ENCODE measurements at regions not wholly inside any gene's neighbourhood (a gene's known extent, or its start where the extent isn't known, plus 50 kb on each side); places are given as distances from the start of the nearest gene placed in this dataset.

DNA sequence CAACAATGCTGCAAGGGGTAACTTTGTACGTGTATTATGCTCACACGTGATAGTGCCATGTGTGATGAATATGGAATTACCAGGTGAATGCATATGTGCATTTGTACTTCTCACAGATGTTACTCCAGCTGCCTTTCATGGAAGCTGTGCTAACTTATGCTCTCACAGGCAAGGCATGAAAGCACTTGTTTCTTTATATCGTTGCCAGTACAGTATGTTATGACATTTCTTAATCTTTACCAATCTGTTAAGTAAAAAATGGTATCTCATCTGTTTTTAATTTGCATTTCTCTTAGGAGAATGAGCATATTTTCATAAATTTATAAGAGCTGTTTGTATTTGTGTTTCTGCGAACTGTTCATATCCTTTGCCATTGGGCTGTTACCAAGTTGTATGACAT is 311.8 kb upstream of the DMRT1 start:
- no peak for TF ChIP-seq EZH2 (IDR thresholded peaks at IDR 0.05)
- TF ChIP-seq, protein P1, sequence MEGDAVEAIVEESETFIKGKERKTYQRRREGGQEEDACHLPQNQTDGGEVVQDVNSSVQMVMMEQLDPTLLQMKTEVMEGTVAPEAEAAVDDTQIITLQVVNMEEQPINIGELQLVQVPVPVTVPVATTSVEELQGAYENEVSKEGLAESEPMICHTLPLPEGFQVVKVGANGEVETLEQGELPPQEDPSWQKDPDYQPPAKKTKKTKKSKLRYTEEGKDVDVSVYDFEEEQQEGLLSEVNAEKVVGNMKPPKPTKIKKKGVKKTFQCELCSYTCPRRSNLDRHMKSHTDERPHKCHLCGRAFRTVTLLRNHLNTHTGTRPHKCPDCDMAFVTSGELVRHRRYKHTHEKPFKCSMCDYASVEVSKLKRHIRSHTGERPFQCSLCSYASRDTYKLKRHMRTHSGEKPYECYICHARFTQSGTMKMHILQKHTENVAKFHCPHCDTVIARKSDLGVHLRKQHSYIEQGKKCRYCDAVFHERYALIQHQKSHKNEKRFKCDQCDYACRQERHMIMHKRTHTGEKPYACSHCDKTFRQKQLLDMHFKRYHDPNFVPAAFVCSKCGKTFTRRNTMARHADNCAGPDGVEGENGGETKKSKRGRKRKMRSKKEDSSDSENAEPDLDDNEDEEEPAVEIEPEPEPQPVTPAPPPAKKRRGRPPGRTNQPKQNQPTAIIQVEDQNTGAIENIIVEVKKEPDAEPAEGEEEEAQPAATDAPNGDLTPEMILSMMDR (IDR thresholded peaks at IDR 0.05) = no peak
- no peak for TF ChIP-seq EZH2phosphoT487 (IDR thresholded peaks at IDR 0.05)
